Astrocyte (in vitro differentiated cells and primary cell): ENCODE measurements at regions not wholly inside any gene's neighbourhood (a gene's known extent, or its start where the extent isn't known, plus 50 kb on each side); places are given as distances from the start of the nearest gene placed in this dataset.

Experiments used
- EZH2 ChIP-seq: IDR thresholded peaks from 2 replicates; pipeline ENCODE4 v1.6.1; 2012; ENCODE audit warnings: mild to moderate bottlenecking, low read length, inconsistent platforms; ENCODE audit not compliant: insufficient read depth
- TF ChIP-seq, protein P1 (sequence below): IDR thresholded peaks from 2 replicates; pipeline ENCODE4 v1.5.1; 2011; ENCODE audit warnings: low read depth, mild to moderate bottlenecking, inconsistent platforms, low read length, moderate library complexity; ENCODE audit not compliant: insufficient read depth

DNA sequence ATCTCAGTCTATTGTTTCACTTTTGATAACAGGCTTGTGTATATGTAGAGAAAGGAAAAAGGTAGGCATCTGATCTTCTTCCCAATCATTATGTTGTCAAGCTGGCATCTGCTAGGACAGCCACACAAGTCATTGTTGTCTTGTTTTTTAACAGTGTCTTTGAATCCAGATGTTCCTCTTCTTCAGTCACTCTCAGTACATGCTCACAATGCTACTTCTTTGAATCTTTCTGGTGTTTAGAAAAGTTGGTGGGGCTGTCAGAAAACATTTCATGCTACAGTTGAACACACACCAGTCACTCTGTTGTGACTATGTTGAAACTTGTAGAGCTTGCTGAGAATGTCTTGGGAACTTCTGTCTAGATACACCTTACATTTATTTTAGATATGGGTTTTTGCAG lies 1231.4 kb upstream of the MIR17HG start:
- TF ChIP-seq, protein P1, sequence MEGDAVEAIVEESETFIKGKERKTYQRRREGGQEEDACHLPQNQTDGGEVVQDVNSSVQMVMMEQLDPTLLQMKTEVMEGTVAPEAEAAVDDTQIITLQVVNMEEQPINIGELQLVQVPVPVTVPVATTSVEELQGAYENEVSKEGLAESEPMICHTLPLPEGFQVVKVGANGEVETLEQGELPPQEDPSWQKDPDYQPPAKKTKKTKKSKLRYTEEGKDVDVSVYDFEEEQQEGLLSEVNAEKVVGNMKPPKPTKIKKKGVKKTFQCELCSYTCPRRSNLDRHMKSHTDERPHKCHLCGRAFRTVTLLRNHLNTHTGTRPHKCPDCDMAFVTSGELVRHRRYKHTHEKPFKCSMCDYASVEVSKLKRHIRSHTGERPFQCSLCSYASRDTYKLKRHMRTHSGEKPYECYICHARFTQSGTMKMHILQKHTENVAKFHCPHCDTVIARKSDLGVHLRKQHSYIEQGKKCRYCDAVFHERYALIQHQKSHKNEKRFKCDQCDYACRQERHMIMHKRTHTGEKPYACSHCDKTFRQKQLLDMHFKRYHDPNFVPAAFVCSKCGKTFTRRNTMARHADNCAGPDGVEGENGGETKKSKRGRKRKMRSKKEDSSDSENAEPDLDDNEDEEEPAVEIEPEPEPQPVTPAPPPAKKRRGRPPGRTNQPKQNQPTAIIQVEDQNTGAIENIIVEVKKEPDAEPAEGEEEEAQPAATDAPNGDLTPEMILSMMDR: no peak
- no peak for TF ChIP-seq EZH2
